H1 (cell line): ENCODE measurements at regions not wholly inside any gene's neighbourhood (a gene's known extent, or its start where the extent isn't known, plus 50 kb on each side); places are given as distances from the start of the nearest gene placed in this dataset.

Experiments used
- CTCF ChIA-PET: fragments of 300-600 bp; sonication (Branson Sonifier 250); formaldehyde crosslinking; loops from one replicate; lab custom pipeline; 2021; ENCODE audit not compliant: partially characterized antibody; lab: Charles Lee
- POLR2A ChIA-PET: fragments of 300-600 bp; sonication (Branson Sonifier 250); formaldehyde crosslinking; loops from one replicate; lab custom pipeline; 2021; ENCODE audit warnings: inconsistent platforms; ENCODE audit not compliant: partially characterized antibody; lab: Charles Lee
- DNase-seq, 2 experiments: peaks; one replicate each; pipeline versions ENCODE4 v3.0.0 to v3.0.0-alpha.2; 2010 to 2022; ENCODE audit warnings: low spot score in 2 of 2, low read depth in 1 of 2, mixed read lengths in 1 of 2
- FAIRE-seq: peaks from 2 replicates; lab custom pipeline; 2011; peaks lifted over from hg19 to GRCh38; lab: Jason Lieb, UNC
- H2AFZ ChIP-seq: 2 replicates; pipeline ENCODE4 v1.8.1; 2012; ENCODE audit warnings: low read length, inconsistent platforms
- H2AK5ac ChIP-seq: 2 replicates; pipeline ENCODE4 v1.6.1; 2013; ENCODE audit warnings: low read depth, low read length
- H2BK120ac ChIP-seq: replicated peaks from 2 replicates; pipeline ENCODE3; 2013; ENCODE audit warnings: low read depth, low read length, inconsistent platforms
- H2BK12ac ChIP-seq: 2 replicates; pipeline ENCODE4 v1.6.1; 2013; ENCODE audit warnings: low read depth, low read length
- H2BK15ac ChIP-seq: 2 replicates; pipeline ENCODE4 v1.6.1; 2013; ENCODE audit warnings: low read length
- H2BK20ac ChIP-seq: 2 replicates; pipeline ENCODE4 v1.6.1; 2013; ENCODE audit warnings: low read length
- H2BK5ac ChIP-seq: 2 replicates; pipeline ENCODE4 v1.6.1; 2013; ENCODE audit warnings: low read depth, low read length
- H3K14ac ChIP-seq: 2 replicates; pipeline ENCODE4 v1.6.1; 2013; ENCODE audit warnings: inconsistent platforms; ENCODE audit not compliant: insufficient read length
- H3K18ac ChIP-seq: 2 replicates; pipeline ENCODE4 v1.6.1; 2013; ENCODE audit warnings: low read length; ENCODE audit errors: extremely low read depth
- H3K23ac ChIP-seq: 2 replicates; pipeline ENCODE4 v1.6.1; 2013; ENCODE audit warnings: inconsistent platforms; ENCODE audit not compliant: insufficient read length
- H3K23me2 ChIP-seq: 2 replicates; pipeline ENCODE4 v1.6.1; 2013; ENCODE audit warnings: low read depth, low read length
- H3K27ac ChIP-seq: 2 replicates; pipeline ENCODE4 v1.6.1; 2011; ENCODE audit warnings: low read depth, low read length, inconsistent platforms
- H3K27me3 ChIP-seq, 4 experiments: replicated peaks in 1 of 4; 1 replicate in 1 of 4; 2 replicates in 3 of 4; pipeline versions ENCODE4 v1.6.1 to v1.8.1; 2011 to 2013; ENCODE audit warnings: low read length in 3 of 4, mild to moderate bottlenecking in 3 of 4, inconsistent platforms in 2 of 4, mixed read lengths in 2 of 4, moderate library complexity in 1 of 4; ENCODE audit not compliant: control insufficient read depth in 3 of 4, insufficient read depth in 3 of 4; ENCODE audit errors: extremely low read depth in 1 of 4
- H3K36me3 ChIP-seq, 4 experiments: 2 replicates each; pipeline versions ENCODE4 v1.6.1 to v1.8.1; 2011 to 2013; ENCODE audit warnings: mild to moderate bottlenecking in 4 of 4, low read length in 3 of 4, moderate library complexity in 2 of 4, control low read depth in 1 of 4, inconsistent platforms in 1 of 4; ENCODE audit not compliant: insufficient read depth in 4 of 4, control insufficient read depth in 2 of 4
- H3K4ac ChIP-seq: replicated peaks from 2 replicates; pipeline ENCODE3; 2013; ENCODE audit warnings: low read length, low read depth, mixed read lengths, inconsistent platforms; ENCODE audit not compliant: insufficient read length
- H3K4me1 ChIP-seq, 4 experiments: replicated peaks in 1 of 4; 1 replicate in 1 of 4; 2 replicates in 3 of 4; pipeline versions ENCODE4 v1.6.1 to v1.8.1; 2011 to 2013; ENCODE audit warnings: low read length in 3 of 4, inconsistent platforms in 2 of 4, mixed read lengths in 1 of 4; ENCODE audit not compliant: insufficient read depth in 4 of 4, control insufficient read depth in 3 of 4
- H3K4me2 ChIP-seq, 2 experiments: 2 replicates each; pipeline versions ENCODE4 v1.6.1 to v1.8.1; 2011 to 2013; ENCODE audit warnings: low read depth in 2 of 2, low read length in 2 of 2, control low read depth in 1 of 2, inconsistent platforms in 1 of 2, mild to moderate bottlenecking in 1 of 2; ENCODE audit not compliant: insufficient read depth in 1 of 2
- H3K4me3 ChIP-seq, 4 experiments: fragments of 200-600, 300-600 bp in 1 of 4; sonication (generic), shearing (Covaris generic), sonication (Bioruptor Twin) in 1 of 4; 2 replicates each; pipeline versions ENCODE4 v1.5.1 to v1.8.1; 2011 to 2016; ENCODE audit warnings: low read length in 4 of 4, low read depth in 3 of 4, control low read depth in 2 of 4, inconsistent platforms in 2 of 4, mild to moderate bottlenecking in 2 of 4, mixed read lengths in 1 of 4, moderate library complexity in 1 of 4; ENCODE audit not compliant: insufficient read depth in 2 of 4; ENCODE audit errors: extremely low read depth in 1 of 4
- H3K56ac ChIP-seq: replicated peaks from 2 replicates; pipeline ENCODE3; 2013; ENCODE audit warnings: low read depth, mild to moderate bottlenecking, mixed read lengths, low read length, inconsistent platforms; ENCODE audit not compliant: insufficient read length
- H3K79me1 ChIP-seq: 2 replicates; pipeline ENCODE4 v1.6.1; 2013; ENCODE audit warnings: low read depth, low read length, control low read depth
- H3K79me2 ChIP-seq, 2 experiments: 2 replicates each; pipeline versions ENCODE4 v1.6.1 to v1.8.1; 2012 to 2013; ENCODE audit warnings: low read length in 2 of 2, mild to moderate bottlenecking in 2 of 2, inconsistent platforms in 1 of 2; ENCODE audit not compliant: insufficient read depth in 2 of 2, control insufficient read depth in 1 of 2
- H3K9ac ChIP-seq, 4 experiments: replicated peaks in 1 of 4; 1 replicate in 1 of 4; 2 replicates in 3 of 4; pipeline versions ENCODE4 v1.6.1 to v1.8.1; 2011 to 2013; ENCODE audit warnings: low read depth in 3 of 4, low read length in 3 of 4, control low read depth in 2 of 4, mild to moderate bottlenecking in 2 of 4, moderate library complexity in 2 of 4, inconsistent platforms in 1 of 4; ENCODE audit errors: extremely low read depth in 1 of 4
- H3K9me3 ChIP-seq, 2 experiments: 2 replicates each; pipeline versions ENCODE4 v1.6.1 to v1.8.1; 2012 to 2013; ENCODE audit warnings: mild to moderate bottlenecking in 2 of 2, moderate library complexity in 2 of 2, control low read depth in 1 of 2, inconsistent platforms in 1 of 2, low read depth in 1 of 2, low read length in 1 of 2, mixed read lengths in 1 of 2; ENCODE audit not compliant: insufficient read depth in 2 of 2
- H4K20me1 ChIP-seq, 2 experiments: replicated peaks in 1 of 2; 2 replicates each; pipeline versions ENCODE3 to v1.8.1; 2011 to 2013; ENCODE audit warnings: inconsistent platforms in 2 of 2, low read length in 2 of 2, mild to moderate bottlenecking in 1 of 2; ENCODE audit not compliant: insufficient read depth in 2 of 2, control insufficient read depth in 1 of 2
- H4K5ac ChIP-seq: 2 replicates; pipeline ENCODE4 v1.6.1; 2013; ENCODE audit warnings: low read length, low read depth, mixed read lengths, inconsistent platforms; ENCODE audit not compliant: insufficient read length
- H4K8ac ChIP-seq: 2 replicates; pipeline ENCODE4 v1.8.0; 2013; ENCODE audit warnings: mild to moderate bottlenecking, moderate library complexity, low read length, inconsistent platforms; ENCODE audit not compliant: insufficient read depth; ENCODE audit errors: extremely low read depth
- H4K91ac ChIP-seq: replicated peaks from 2 replicates; pipeline ENCODE3; 2013; ENCODE audit warnings: low read length, mixed read lengths, inconsistent platforms; ENCODE audit not compliant: insufficient read length
- EGR1 ChIP-seq: IDR thresholded peaks from 2 replicates; pipeline ENCODE4 v1.6.1; 2011; ENCODE audit warnings: low read depth, low read length, borderline replicate concordance
- KDM5A ChIP-seq: fragments of 200-600 bp; IDR thresholded peaks from 2 replicates; pipeline ENCODE4 v1.7.1; 2012; ENCODE audit warnings: mild to moderate bottlenecking, low read length, inconsistent platforms, mixed read lengths
- SP4 ChIP-seq: IDR thresholded peaks from 2 replicates; pipeline ENCODE4 v1.6.1; 2012; ENCODE audit warnings: low read length, inconsistent platforms
- ZNF274 ChIP-seq: IDR thresholded peaks from 2 replicates; pipeline ENCODE4 v1.7.0; 2012; ENCODE audit warnings: low read length, borderline replicate concordance; ENCODE audit errors: extremely low read depth
- whole genome bisulfite sequencing, 2 experiments: shearing (Covaris generic) in 1 of 2; methylation state at CpG; one replicate each; pipeline versions ENCODE4 v1.1.6 to v1.1.7; 2013 to 2015; ENCODE audit warnings: low lambda C conversion rate in 2 of 2, mixed read lengths in 2 of 2, inconsistent platforms in 1 of 2, low coverage in 1 of 2, missing lambda C conversion rate in 1 of 2; ENCODE audit not compliant: insufficient replicate concordance in 2 of 2, insufficient coverage in 1 of 2, insufficient read length in 1 of 2; ENCODE audit errors: extremely low coverage in 1 of 2, missing lambda C conversion rate in 1 of 2; 5-methylcytosine and 5-hydroxymethylcytosine counted together

- H3K56ac ChIP-seq: no peak overlapping the region
- no peak overlapping the region for H3K4ac ChIP-seq
- H3K9ac ChIP-seq: no peak overlapping the region
- H2AFZ ChIP-seq: no peak overlapping the region
- no peaks in the 10 kb centered on the region for H3K23me2 ChIP-seq
- H3K4me3 ChIP-seq: no peak overlapping the region
- H4K91ac ChIP-seq: no peak overlapping the region
- no peak overlapping the region for H2AK5ac ChIP-seq
- H2BK20ac ChIP-seq: no peak overlapping the region
- WGBS, 2 experiments: 96% methylated on average over 1 of the region's 1 CpG; no CpG with 5 or more reads in 1 of the 2 experiments
- H4K20me1 ChIP-seq: no peaks in the 10 kb centered on the region
- ChIA-PET CTCF (no interaction called here), POLR2A (no interaction called here)
- no peaks in the 10 kb centered on the region for H3K4me1 ChIP-seq
- no peaks in the 10 kb centered on the region for H3K9me3 ChIP-seq
- no peak overlapping the region for H4K8ac ChIP-seq
- H3K18ac ChIP-seq: no peak overlapping the region
- TF ChIP-seq KDM5A: no peak
- no peak for TF ChIP-seq SP4
- TF ChIP-seq EGR1: no peak
- TF ChIP-seq ZNF274: no peak
- H2BK15ac ChIP-seq: no peak overlapping the region
- H2BK12ac ChIP-seq: no peak overlapping the region
- no peaks in the 10 kb centered on the region for H3K27me3 ChIP-seq
- H3K4me2 ChIP-seq: no peak overlapping the region
- H3K79me1 ChIP-seq: no peaks in the 10 kb centered on the region
- no peaks in the 10 kb centered on the region for H3K79me2 ChIP-seq
- no peak for FAIRE-seq
- no peak overlapping the region for H4K5ac ChIP-seq
- H3K23ac ChIP-seq: no peak overlapping the region
- H2BK120ac ChIP-seq: no peak overlapping the region
- no peak overlapping the region for H3K14ac ChIP-seq
- no peak for DNase-seq
- no peaks in the 10 kb centered on the region for H3K36me3 ChIP-seq
- H2BK5ac ChIP-seq: no peak overlapping the region
- no peak overlapping the region for H3K27ac ChIP-seq
Measured at GRCh38 chr1:195076682-195077081, 1531.6 kb downstream of the KCNT2 start.
